HG03159 (cell line): ENCODE measurements at regions not wholly inside any gene's neighbourhood (a gene's known extent, or its start where the extent isn't known, plus 50 kb on each side); places are given as distances from the start of the nearest gene placed in this dataset.

Experiments
- ATAC-seq: cut with Tn5 transposase; IDR thresholded peaks from one replicate; pipeline ENCODE4 v1.9.1; 2021; ENCODE audit warnings: mild to moderate bottlenecking, moderate library complexity; ENCODE audit not compliant: unreplicated experiment

DNA sequence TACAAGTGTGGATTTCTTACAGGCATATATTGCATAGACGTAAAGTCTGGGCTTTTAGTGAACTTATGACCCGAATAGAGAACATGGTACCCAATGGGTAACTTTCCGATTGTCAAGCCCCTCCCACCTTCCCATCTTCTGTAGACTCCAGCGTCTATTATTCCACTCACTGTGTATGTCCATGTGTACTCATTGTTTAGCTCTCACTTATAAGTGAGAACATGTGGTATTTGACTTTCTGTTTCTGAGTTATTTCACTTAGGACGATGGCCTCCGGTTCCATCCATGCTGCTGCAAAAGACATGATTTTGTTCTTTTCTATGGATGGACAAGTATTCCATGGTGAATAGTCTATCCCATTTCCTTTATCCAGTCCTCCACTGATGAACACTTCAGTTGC is 306.4 kb downstream of the CD83 start:
- ATAC-seq = no peak

DNA sequence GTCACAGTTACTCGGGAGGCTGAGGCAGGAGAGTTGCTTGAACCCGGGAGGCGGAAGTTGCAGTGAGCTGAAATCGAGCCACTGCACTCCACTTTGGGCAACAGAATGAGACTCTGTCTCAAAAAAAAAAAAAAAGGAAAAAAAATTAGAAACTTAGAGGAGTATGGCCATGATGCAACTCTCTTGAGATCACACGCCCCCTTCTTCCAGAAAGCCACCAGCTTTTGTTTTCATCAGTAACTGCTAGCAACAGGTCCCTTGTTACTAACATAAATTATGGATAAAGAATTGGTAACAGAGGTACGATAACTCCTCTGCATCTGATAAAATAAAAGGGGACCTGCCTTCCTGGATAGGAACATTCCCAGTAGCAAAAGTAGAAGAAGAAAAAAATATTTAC is 308.2 kb downstream of the CD83 start:
- ATAC-seq = no peak

DNA sequence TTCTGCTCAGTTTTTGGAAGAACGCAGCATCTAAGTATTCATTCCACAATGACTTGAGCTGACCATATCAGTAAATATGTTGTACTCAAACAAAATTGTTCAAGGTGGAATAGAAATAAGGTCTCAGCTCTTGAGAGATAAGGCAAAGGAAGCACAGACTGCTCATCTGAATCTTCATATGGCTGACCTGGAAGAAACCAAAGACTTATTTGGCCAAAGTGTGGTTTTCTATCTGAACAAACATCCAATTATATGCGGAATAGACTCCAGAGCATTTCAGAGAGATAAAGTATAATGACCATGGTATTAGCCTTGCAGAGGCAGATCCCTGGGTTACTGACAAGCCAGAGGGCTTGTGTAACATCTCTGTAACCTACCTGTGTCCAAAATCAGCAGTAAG is 308.7 kb downstream of the CD83 start:
- ATAC-seq = no peak

DNA sequence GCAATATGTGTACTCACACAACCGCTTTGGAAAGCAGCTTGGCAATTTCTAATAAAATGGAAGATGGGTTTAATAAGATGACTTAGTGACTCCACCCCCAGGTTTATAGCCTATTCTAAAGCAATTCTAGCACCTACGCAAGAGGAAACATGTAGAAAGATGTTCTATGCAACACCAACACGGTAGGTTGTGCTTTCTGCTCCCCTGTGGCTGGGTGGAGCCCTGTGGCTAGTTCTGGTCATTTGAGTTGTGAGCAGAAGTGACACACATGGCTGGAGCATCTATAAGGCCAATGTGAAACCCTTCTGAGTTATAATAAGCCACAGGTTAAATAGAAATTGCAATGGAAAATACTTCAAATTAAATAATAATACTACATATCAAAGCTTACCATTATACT is 310.7 kb downstream of the CD83 start:
- no peak for ATAC-seq

DNA sequence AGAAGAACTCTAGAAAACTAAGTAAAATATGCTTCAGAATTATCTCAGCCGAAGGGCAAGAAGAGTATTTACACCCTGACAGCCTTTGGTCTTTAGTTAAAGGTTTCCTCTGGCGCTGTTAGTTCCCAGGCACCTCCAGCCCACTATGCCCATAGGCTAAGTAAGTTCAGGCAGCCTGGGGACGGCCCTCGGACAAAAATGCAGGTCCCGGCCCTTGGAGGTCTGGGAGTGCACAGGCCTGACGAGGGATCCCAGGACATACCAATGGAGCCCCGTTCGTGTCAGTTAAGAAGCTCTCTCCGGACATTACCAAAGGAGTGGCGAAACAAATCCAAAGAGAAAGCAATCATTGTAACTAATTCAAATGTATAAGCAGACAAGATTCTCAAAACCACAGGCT is 311.8 kb downstream of the CD83 start:
- no peak for ATAC-seq

DNA sequence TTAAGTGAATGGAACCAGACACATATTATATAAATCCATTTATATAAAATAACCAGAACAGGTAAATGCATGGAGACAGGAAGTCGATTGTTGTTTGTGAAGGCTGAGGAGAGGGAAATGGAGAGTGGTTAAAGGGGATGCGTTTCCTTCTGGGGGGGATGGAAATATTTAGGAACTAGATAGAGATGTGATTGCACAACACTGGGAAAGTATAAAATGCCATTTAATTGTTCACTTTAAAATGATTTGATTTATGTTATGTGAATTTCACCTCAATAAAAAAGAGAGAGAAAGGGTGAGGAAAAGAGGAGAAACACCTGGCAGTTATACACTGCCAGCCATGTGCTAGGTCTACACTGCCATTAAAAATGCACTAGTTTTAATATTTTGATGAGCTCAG is 312.6 kb downstream of the CD83 start:
- no peak for ATAC-seq

DNA sequence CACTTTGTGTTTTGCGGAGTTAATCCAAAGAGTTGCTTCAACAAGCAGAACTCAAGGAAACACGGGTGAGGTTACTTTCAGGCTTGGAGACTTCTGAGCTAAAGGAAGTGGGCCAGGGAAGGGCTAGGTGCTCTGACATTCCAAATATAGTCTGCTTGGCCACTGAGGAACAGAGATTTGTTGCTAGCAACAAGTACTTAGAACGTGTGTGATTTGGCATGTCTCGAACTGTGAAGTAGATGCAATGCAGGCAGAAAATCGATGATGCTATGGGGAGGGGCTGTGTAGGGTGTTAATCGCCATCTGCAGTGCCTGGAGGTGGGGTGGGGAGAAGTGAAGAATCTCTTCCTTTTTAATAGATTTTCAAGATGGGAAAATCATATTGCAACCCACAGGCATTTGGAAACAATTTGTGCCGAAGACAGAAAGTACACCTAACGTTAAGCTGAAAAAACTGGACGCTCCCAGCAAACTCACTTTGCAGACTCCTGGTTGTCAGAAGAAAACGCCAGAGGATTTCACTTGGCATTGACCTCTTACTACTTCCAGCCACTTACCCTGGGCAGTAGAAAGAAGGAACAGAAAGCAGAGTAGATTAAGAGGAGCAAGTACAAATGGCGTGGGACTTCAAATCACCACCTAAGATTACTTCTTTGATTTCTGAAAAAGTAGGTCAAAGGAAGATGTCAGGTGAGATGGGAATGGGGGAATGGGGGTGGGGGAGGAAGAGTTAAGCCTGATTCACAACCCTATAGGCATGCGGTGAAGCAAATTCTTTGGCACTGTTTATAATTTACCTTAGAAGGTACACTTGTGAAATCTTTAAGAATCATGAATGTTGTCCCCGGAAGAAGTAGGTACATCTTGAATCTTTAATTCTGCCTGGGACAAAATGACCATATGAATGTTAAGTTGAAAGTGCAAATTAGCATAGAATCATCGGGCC is 314.1 kb downstream of the CD83 start:
- ATAC-seq = no peak

DNA sequence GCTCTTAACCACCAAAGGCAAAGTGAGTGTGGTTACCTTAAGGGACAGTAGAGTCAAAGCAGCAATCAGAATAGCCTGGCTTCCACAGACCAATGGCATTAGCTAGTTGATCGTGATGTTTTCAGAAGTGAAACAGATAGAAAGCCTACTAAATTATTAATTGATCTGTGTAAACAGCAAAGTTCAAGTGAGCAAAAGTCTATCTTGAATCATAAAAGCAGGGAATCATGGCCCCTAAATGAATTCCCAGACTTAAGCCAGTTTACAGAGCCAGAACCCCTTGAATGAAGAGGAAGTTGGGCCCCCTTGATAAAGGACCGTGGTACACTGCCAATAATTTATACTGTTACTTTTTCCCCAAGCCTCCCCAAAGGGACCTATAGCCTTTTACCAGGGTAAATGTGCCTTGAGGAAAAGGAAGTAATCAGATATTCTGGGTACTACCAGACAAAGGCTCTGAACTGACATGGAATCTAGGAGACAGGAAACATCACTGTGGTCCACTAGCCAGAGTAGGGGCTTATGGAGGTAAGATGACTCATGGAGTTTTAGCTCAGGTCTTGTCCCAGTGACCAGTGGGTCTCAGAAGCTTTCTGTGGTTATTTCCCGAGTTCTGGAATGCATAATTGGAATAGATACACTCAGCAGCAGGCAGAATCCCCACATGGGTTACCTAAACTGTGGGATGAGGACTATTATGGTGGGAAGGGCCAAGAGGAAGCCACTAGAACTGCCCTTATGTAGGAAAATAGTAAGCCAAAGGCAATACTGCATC is 317.5 kb downstream of the CD83 start:
- ATAC-seq = no peak

DNA sequence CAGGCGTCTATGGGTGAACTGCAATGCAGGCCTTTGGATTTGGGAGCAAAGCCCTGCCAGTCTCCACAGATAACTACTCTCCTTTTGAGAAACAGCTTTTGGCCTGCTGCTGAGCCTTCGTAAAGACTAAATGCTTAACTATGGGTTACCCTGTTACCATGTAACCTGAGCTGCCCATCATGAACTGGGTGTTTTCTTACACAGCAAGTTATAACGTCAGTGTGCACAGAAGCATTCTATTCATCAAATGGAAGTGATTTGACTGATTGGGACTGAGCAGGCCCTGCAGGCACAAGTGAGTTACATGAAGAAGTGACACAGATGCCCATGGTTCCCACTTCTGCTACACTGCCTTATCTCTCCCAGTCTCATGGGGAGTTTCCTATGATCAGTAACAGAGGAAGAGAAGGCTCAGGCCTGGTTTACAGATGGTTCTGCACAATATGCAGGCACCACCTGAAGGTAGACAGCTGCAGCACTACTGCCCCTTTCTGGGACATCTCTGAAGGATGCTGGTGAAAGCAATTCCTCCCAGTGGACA is 319.1 kb downstream of the CD83 start:
- ATAC-seq = no peak

DNA sequence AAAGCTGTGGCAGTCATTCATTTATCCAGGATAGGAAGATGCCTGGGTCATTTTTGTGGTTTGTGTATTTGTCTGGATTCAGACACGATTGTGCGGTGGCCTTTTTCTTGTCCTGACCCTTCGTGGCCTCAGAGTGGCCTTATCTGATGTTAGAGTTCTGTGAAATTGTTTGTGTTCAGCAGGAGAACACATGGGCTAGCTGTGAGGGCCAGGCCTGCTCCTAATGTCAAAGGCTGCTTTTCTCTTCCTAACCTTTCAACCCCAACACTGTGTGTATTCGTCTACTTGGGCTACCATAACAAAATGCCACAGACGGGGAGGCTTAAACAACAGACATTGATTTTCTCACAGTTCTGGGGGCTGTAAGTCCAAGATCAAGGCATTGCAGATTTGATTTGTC is 321.8 kb downstream of the CD83 start:
- no peak for ATAC-seq

DNA sequence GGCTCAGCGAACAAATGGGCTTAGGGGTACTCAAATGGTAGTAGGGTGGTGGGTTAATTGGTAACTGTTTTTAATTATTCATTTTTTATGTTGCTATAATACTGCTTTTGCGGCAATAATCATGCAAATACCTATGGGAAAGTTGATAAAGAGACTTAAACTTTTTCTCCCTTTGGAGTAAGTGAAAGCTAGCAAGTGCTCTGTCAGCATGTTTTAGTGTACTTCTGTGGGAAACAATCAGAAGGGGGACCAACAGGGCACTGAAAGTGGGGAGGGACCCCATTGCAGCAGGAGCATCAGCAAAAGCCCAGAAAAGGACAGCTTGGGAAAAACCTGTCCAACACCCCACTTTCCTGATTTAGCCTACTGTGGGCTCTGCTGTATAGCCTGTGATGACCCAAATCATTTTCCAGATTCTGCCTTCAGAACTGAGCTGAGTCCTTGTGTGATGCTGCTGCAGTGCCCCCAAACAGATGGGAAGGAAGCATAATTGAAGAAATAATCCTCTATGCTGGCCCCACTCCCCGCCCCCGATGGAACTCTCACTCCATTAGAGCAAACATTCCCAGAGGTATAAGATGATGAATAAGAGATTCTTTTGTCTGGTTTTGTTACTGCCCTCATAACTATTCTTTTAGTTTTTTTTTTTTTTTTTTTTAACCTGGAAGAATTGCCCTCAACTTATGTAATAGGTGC is 322.8 kb downstream of the CD83 start:
- ATAC-seq = no peak

DNA sequence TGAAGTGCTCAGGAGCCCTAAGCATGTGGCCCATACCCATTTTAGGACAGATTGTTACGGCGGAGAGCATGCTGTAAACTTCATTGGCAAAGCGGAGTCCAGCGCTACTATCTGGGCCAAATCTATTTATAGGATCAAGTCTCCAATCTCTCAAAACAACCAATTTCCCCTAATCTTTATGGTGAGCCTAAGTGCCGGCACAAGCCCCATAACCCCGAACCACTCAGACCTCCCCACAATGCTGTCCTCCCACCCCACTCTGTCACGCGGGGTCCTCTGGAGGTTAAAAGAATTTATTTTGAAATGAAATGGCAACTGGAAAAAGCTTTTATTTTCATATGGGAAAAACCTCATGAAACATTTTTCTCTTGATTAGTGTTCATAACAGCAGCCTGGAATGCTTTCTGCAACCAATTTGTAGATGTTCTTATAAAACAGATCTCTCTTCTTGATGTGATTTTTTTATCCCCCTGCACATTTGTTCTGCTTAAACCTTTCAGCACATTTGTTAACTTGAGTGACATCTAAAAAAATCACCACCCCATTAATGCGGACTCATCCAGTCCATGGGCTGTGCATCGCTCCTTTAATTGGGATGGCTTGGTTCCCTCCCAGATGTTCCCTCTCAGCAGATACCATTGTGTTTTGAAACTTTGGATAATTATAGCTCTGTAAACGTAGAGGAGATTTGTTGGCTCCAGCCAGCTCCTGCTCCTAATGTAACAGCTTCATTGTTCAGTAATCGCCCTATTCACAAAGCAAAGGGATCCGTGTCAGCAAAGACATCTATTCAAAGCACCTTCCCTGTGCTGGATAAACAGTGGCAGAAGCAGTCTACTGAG is 323.6 kb downstream of the CD83 start:
- ATAC-seq = no peak

DNA sequence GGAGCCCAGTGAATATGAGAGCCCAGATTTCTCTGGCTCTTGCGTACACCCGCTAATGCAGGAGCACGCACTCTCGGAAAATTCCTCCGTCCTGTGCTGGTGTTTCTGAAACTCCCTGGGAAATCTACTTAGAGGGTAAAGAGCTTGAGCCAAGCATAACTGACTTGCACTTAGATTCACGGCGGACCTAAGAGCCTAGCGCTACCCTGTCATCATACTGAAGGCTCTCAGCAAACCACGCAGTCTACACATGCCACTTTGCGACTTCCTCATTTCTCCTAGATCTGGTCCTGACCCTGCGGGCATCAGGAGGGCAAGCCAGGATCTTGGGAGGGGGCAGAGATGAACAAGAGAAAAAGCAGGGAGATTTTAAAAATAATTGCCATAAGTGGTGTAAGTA is 324.7 kb downstream of the CD83 start:
- ATAC-seq = no peak

DNA sequence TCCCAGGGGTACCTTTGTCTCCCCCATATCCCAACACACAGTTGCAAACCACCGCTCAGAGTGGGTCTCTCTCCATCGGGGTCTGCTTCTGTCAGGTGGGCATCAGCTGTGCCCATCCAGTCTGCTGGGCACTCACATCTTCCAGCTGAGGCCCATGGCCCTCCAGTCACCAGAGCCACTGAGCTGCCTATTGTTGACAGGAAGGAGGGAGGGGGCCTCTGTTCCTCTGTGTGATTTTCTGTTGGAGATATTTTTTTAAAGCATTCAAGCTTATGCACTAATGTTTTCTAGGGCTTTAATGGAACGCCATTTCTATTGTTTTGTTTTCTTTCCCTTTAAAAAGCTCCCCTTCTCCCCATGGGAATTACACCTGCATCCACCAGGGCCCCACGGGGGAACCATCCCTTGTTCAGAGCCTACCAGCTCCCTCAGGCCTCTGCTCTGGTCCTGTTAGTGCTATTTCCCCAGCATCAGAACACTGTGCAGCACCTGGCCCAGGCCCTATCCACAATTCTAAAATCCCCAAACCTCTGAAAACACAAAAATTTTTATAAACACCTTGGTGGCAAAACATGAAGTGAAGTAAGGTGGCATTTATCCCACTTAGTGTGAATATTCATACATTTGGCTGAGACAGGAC is 326.2 kb downstream of the CD83 start:
- no peak for ATAC-seq

DNA sequence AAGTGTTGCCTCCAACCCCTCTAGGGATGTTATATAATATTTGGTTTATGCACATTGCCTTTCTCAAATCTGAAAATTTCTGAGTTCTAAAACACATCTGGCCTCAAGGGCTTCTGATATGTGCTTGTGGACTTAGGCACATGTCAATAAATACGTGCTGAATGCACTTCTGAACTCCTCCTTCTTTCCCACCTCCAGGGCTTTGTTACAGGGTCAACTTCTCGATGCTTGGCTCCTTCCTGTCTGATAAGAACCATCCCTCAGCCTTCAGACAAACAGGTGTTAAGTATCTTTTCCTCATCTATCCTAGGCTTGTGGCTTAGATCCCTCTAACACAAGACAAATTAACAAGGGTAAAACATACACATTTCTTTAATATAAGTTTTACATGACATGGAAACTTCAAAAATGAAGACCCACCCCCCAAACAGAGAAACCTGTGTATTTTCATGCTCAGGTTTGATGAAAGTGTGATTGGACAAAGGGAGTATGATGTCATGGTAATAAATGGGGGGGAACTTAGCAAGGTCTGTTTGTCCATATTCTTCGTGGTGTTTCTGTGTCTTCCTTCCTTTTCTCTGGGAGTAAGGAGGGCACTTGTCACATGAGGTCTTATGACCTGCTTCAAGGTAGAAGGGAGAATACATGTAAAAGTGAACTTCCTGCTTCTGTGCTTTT is 326.9 kb downstream of the CD83 start:
- no peak for ATAC-seq

DNA sequence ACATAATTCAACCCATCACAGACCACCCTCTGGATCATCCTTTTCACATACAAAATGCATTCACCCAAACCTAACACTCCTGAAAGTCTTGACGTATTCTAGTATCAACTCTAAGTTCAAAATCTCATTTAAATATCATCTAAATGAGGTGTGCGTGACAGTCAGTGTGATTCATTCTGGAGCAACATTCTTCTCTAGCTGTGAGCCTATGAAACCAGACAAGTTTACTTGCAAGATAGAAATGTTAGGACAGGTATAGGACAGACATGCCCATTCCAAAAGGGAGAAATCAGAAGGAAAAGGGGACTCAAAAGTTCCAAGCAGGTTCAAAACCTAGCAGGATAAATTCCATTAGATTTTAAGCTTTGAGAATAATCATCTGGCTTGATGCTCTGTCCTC is 329.7 kb downstream of the CD83 start:
- ATAC-seq = no peak

DNA sequence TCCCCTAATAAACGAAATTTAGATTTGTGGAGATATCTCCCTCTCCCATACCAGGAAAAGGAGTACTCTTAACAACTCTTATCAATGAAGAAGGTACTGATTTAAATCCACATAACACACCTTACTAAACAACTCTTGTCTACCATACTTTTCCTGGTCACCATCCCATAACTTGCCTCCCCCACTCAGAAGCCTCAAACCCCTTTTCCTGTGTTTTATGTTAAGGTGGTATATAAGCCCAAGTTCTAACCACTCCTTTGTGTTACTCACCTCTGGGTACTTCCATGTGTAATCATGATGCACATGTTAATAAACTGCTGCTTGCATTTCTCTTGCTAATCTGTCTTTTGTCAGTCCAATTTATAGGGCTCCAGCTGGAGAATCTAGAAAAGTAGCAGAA is 330.7 kb downstream of the CD83 start:
- ATAC-seq = no peak

DNA sequence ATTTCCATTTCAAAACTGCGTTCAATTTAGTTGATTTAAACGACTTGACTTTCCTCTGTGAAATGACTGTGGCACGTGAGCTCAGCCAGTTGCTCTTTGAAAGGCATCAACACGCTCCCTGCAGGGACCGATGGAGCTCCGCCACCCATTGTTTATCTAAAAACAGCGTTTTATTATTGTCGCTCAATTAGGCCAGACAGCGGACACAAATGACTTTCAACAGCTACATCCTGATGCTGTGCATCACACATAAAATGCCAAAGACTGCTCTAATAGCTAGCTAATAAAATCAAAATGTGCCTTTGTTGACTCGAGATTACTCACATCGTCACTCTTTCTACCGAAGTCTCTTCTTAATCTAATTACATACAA is 332.5 kb downstream of the CD83 start:
- ATAC-seq = no peak

DNA sequence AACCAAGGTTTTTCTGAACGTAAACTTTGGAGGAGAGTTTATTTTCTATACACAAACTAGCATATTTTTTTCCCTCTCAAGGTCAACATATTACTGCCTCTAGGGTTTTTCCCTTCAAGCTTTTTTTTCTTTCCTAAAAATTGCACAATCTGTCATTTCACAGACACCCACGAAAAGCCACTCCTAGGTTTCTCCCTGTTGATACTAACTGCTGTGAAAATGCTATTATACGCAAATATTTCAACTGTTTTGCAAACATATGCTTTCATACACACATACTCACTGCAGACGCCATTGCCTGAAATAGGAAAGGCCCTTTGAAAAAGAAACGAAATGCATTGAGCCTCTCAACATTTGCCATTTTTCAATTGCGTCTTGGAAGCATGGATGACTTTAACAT is 333.0 kb downstream of the CD83 start:
- no peak for ATAC-seq
